Stimulated activated CD8-positive, alpha-beta memory T cell treated with anti-CD3 and anti-CD28 coated beads, Interleukin-7, amount 100 ng/mL, for 24 hours (primary cell): ENCODE measurements at regions not wholly inside any gene's neighbourhood (a gene's known extent, or its start where the extent isn't known, plus 50 kb on each side); places are given as distances from the start of the nearest gene placed in this dataset.

Experiments used
- DNase-seq: peaks from one replicate; pipeline ENCODE4 v3.0.0-alpha.2; 2020; ENCODE audit warnings: low read depth

- no peak for DNase-seq
Observed at GRCh38 chr5:56346741-56347535, 113.8 kb upstream of the ANKRD55 start.

GRCh38 chr5:56346044-56346710, 113.0 kb upstream of the ANKRD55 start:
- no peak for DNase-seq

- DNase-seq = no peak
Observed at GRCh38 chr5:56345352-56345751, 112.2 kb upstream of the ANKRD55 start.

- DNase-seq = no peak
Observed at GRCh38 chr5:56344594-56344993, 111.5 kb upstream of the ANKRD55 start.

- DNase-seq = no peak
Observed at GRCh38 chr5:56343988-56344387, 110.9 kb upstream of the ANKRD55 start.

- no peak for DNase-seq
Observed at GRCh38 chr5:56342616-56343015, 109.5 kb upstream of the ANKRD55 start.

GRCh38 chr5:56340196-56340980, 107.3 kb upstream of the ANKRD55 start:
- DNase-seq = no peak

- DNase-seq = no peak
Observed at GRCh38 chr5:56339732-56340131, 106.6 kb upstream of the ANKRD55 start.

- no peak for DNase-seq
Observed at GRCh38 chr5:56337715-56338319, 104.7 kb upstream of the ANKRD55 start.

- DNase-seq = no peak
Observed at GRCh38 chr5:56335212-56335611, 102.1 kb upstream of the ANKRD55 start.

- no peak for DNase-seq
Observed at GRCh38 chr5:56330806-56331205, 97.7 kb upstream of the ANKRD55 start.

GRCh38 chr5:56330167-56330566, 97.0 kb upstream of the ANKRD55 start:
- DNase-seq = no peak

- no peak for DNase-seq
Observed at GRCh38 chr5:56329652-56330051, 96.5 kb upstream of the ANKRD55 start.

GRCh38 chr5:56328753-56329560, 95.8 kb upstream of the ANKRD55 start:
- no peak for DNase-seq

GRCh38 chr5:56327809-56328208, 94.7 kb upstream of the ANKRD55 start:
- DNase-seq = peak; percentile 38

GRCh38 chr5:56326770-56327169, 93.6 kb upstream of the ANKRD55 start:
- no peak for DNase-seq

- no peak for DNase-seq
Observed at GRCh38 chr5:56326116-56326515, 93.0 kb upstream of the ANKRD55 start.

- no peak for DNase-seq
Observed at GRCh38 chr5:56325039-56325438, 91.9 kb upstream of the ANKRD55 start.

GRCh38 chr5:56323505-56323904, 90.4 kb upstream of the ANKRD55 start:
- DNase-seq = no peak

- DNase-seq = no peak
Observed at GRCh38 chr5:56322592-56322991, 89.5 kb upstream of the ANKRD55 start.

GRCh38 chr5:56321236-56321881, 88.2 kb upstream of the ANKRD55 start:
- no peak for DNase-seq
